Stimulated activated CD8-positive, alpha-beta memory T cell treated with anti-CD3 and anti-CD28 coated beads, Interleukin-4, amount 100 ng/mL, for 4 hours (primary cell): ENCODE measurements at regions not wholly inside any gene's neighbourhood (a gene's known extent, or its start where the extent isn't known, plus 50 kb on each side); places are given as distances from the start of the nearest gene placed in this dataset.
"Not testable (repeated sequence)": the region's sequence is repeated elsewhere in the genome, so short reads cannot be mapped to it uniquely, and the experiment has no call there.

Experiments
- DNase-seq, 2 donors: peaks; one replicate each; pipeline ENCODE4 v3.0.0-alpha.2; 2020; ENCODE audit warnings: low read depth in 2 of 2, low spot score in 1 of 2

GRCh38 chr2:16738361-16739225, 73.0 kb upstream of the CYRIA start:
- DNase-seq, result no peak

- no peak for DNase-seq
Measured at GRCh38 chr2:16737812-16738211, 72.2 kb upstream of the CYRIA start.

- no peak for DNase-seq
Measured at GRCh38 chr2:16736633-16737032, 71.0 kb upstream of the CYRIA start.

- no peak for DNase-seq
Measured at GRCh38 chr2:16729335-16729734, 63.7 kb upstream of the CYRIA start.

- no peak for DNase-seq
Measured at GRCh38 chr2:16728351-16729136, 62.9 kb upstream of the CYRIA start.

GRCh38 chr2:16727849-16728248, 62.2 kb upstream of the CYRIA start:
- DNase-seq, result not testable (repeated sequence)

GRCh38 chr2:16727256-16727655, 61.6 kb upstream of the CYRIA start:
- DNase-seq, result no peak

- DNase-seq, result no peak
Measured at GRCh38 chr2:16726577-16726976, 60.9 kb upstream of the CYRIA start.

- no peak for DNase-seq
Measured at GRCh38 chr2:16726147-16726546, 60.5 kb upstream of the CYRIA start.

GRCh38 chr2:16725549-16725948, 59.9 kb upstream of the CYRIA start:
- DNase-seq, result no peak

GRCh38 chr2:16722677-16723076, 57.0 kb upstream of the CYRIA start:
- no peak for DNase-seq

GRCh38 chr2:16722126-16722525, 56.5 kb upstream of the CYRIA start:
- DNase-seq, result no peak

GRCh38 chr2:16721529-16721928, 55.9 kb upstream of the CYRIA start:
- not testable (repeated sequence) for DNase-seq

GRCh38 chr2:16720737-16721136, 55.1 kb upstream of the CYRIA start:
- DNase-seq, result not testable (repeated sequence)

- no peak for DNase-seq
Measured at GRCh38 chr2:16719485-16719808, 53.8 kb upstream of the CYRIA start.

- DNase-seq, result no peak
Measured at GRCh38 chr2:16718576-16719484, 53.2 kb upstream of the CYRIA start.

- no peak for DNase-seq
Measured at GRCh38 chr2:16717477-16717876, 51.8 kb upstream of the CYRIA start.

GRCh38 chr2:16716944-16717343, 51.3 kb upstream of the CYRIA start:
- no peak for DNase-seq

- no peak for DNase-seq
Measured at GRCh38 chr2:16716024-16716423, 50.4 kb upstream of the CYRIA start.
